GM19328 (cell line): ENCODE measurements at regions not wholly inside any gene's neighbourhood (a gene's known extent, or its start where the extent isn't known, plus 50 kb on each side); places are given as distances from the start of the nearest gene placed in this dataset.

Source experiments
- ATAC-seq: cut with Tn5 transposase; IDR thresholded peaks from one replicate; pipeline ENCODE4 v1.9.1; 2021; ENCODE audit warnings: mild to moderate bottlenecking, moderate library complexity; ENCODE audit not compliant: unreplicated experiment

GRCh38 chr10:125514206-125515162, 168.5 kb downstream of the TEX36 start:
- no peak for ATAC-seq

GRCh38 chr10:125513429-125514182, 169.4 kb downstream of the TEX36 start:
- no peak for ATAC-seq

GRCh38 chr10:125510998-125511397, 172.0 kb downstream of the TEX36 start:
- ATAC-seq: no peak

GRCh38 chr10:125505648-125506047, 177.3 kb downstream of the TEX36 start:
- no peak for ATAC-seq

- ATAC-seq: no peak
Measured at GRCh38 chr10:125502276-125502675, 180.7 kb downstream of the TEX36 start.

- ATAC-seq: no peak
Measured at GRCh38 chr10:125495386-125495785, 187.6 kb downstream of the TEX36 start.

- no peak for ATAC-seq
Measured at GRCh38 chr10:125494651-125495239, 188.2 kb downstream of the TEX36 start.

GRCh38 chr10:125491381-125491780, 191.6 kb downstream of the TEX36 start:
- no peak for ATAC-seq

- ATAC-seq: no peak
Measured at GRCh38 chr10:125489731-125490130, 193.2 kb downstream of the TEX36 start.

GRCh38 chr10:125485665-125486064, 197.3 kb downstream of the TEX36 start:
- no peak for ATAC-seq

GRCh38 chr10:125484035-125484732, 198.8 kb downstream of the TEX36 start:
- ATAC-seq: no peak

- ATAC-seq: no peak
Measured at GRCh38 chr10:125482637-125483036, 200.3 kb downstream of the TEX36 start.

- ATAC-seq: no peak
Measured at GRCh38 chr10:125482108-125482507, 200.9 kb downstream of the TEX36 start.

GRCh38 chr10:125479059-125479458, 203.9 kb downstream of the TEX36 start:
- no peak for ATAC-seq

GRCh38 chr10:125475815-125476214, 207.1 kb downstream of the TEX36 start:
- no peak for ATAC-seq

GRCh38 chr10:125473143-125473793, 209.7 kb downstream of the TEX36 start:
- ATAC-seq: no peak

- ATAC-seq: no peak
Measured at GRCh38 chr10:125472010-125472607, 210.9 kb downstream of the TEX36 start.

GRCh38 chr10:125468278-125468677, 214.7 kb downstream of the TEX36 start:
- ATAC-seq: no peak

- no peak for ATAC-seq
Measured at GRCh38 chr10:125466685-125467084, 216.3 kb downstream of the TEX36 start.

- no peak for ATAC-seq
Measured at GRCh38 chr10:125462845-125463244, 220.1 kb downstream of the TEX36 start.
